ENCODE measurements at regions not wholly inside any gene's neighbourhood (a gene's known extent, or its start where the extent isn't known, plus 50 kb on each side); places are given as distances from the start of the nearest gene placed in this dataset.

- ATAC-seq = no peak
- no peaks in the 10 kb centered on the region for H3K9me3 Mint-ChIP-seq
- no peaks in the 10 kb centered on the region for H3K9me2 ChIP-seq (ENCODE audit: insufficient read depth)
These were observed 407.1 kb downstream of the MDFIC start for GRCh38 chr7:115329006-115329405.

More at GRCh38 chr7:115329006-115329405, 407.1 kb downstream of the MDFIC start:
- Histone ChIP-seq H3K4me1 (ENCODE audit: insufficient read depth) (no peaks in the 10 kb centered on the region), H3K4me2 (no peak overlapping the region), H4K20me1 (replicated peaks; ENCODE audit: insufficient read depth) (no peaks in the 10 kb centered on the region), H3F3A (replicated peaks; ENCODE audit: low read depth) (no peaks in the 10 kb centered on the region), H3K27me3 (ENCODE audit: insufficient read depth) (no peaks in the 10 kb centered on the region), H3K36me3 (ENCODE audit: insufficient read depth) (no peaks in the 10 kb centered on the region), H2AFZ (no peak overlapping the region), H3K4me3 (no peak overlapping the region), H3K79me2 (replicated peaks; ENCODE audit: insufficient read depth) (no peaks in the 10 kb centered on the region), H3K27ac (ENCODE audit: low read depth) (no peak overlapping the region)
- Mint-ChIP-seq H3K4me1 (peaks cover 2% of the 10 kb centered on the region; the same call in 2 of the 3 replicates), H3K27me3 (ENCODE audit: insufficient read depth, low read depth, poor library complexity) (no peaks in the 10 kb centered on the region), H3K27ac (no peak overlapping the region), H3K36me3 (ENCODE audit: low read depth) (no peaks in the 10 kb centered on the region), H3K4me3 (no peak overlapping the region)
- no peak for TF ChIP-seq CTCF (conservative IDR thresholded peaks at IDR 0.05; ENCODE audit: low read depth in 2 of 2)
- TF ChIP-seq EZH2phosphoT487 (IDR thresholded peaks at IDR 0.05; ENCODE audit: unreplicated experiment) = no peak
- no peak for TF ChIP-seq ZNF462 (CRISPR knock-in tag; IDR thresholded peaks at IDR 0.05)
- no peak for TF ChIP-seq CREB1 (CRISPR knock-in tag; IDR thresholded peaks at IDR 0.05; ENCODE audit: low read depth)
- no peak for TF ChIP-seq POLR2AphosphoS5 (IDR thresholded peaks at IDR 0.05; ENCODE audit: low read depth)
- TF ChIP-seq NANOG (IDR thresholded peaks at IDR 0.05; ENCODE audit: borderline replicate concordance) = no peak
- TF ChIP-seq ZNF331 (CRISPR knock-in tag; IDR thresholded peaks at IDR 0.05; ENCODE audit: low read depth) = no peak
- no peak for TF ChIP-seq REST (IDR thresholded peaks at IDR 0.05; ENCODE audit: unreplicated experiment)
- TF ChIP-seq STAT1 (IDR thresholded peaks at IDR 0.05; ENCODE audit: unreplicated experiment) = no peak
- TF ChIP-seq EZH2 (IDR thresholded peaks at IDR 0.05; ENCODE audit: low read depth, unreplicated experiment) = no peak
- DNase-seq (ENCODE audit: low spot score) = no peak
